SK-N-SH (cell line): ENCODE measurements at regions not wholly inside any gene's neighbourhood (a gene's known extent, or its start where the extent isn't known, plus 50 kb on each side); places are given as distances from the start of the nearest gene placed in this dataset.

Experiments used
- CTCF ChIA-PET: fragments of 300-600, 350-600 bp; formaldehyde crosslinking; extraction: SDS; loops from one replicate; lab custom pipeline; 2021; lab: Yijun Ruan, JAX
- POLR2A ChIA-PET: fragments of 350-600 bp; sonication (Branson Sonifier 250); formaldehyde crosslinking; extraction: SDS; loops from one replicate; lab custom pipeline; 2020; ENCODE audit warnings: antibody characterized with exemption, inconsistent platforms; lab: Yijun Ruan, JAX
- DNase-seq: peaks from one replicate; pipeline ENCODE4 v3.0.0; 2012
- H2AFZ ChIP-seq: fragments of 200-600 bp; sonication (generic); 2 replicates; pipeline ENCODE4 v1.8.1; 2016; ENCODE audit warnings: antibody characterized with exemption, mild to moderate bottlenecking, low read depth
- H3F3A ChIP-seq: fragments of 200-600 bp; sonication (generic); replicated peaks from 2 replicates; pipeline ENCODE3; 2016; ENCODE audit warnings: antibody characterized with exemption, mild to moderate bottlenecking; ENCODE audit not compliant: insufficient read depth
- H3K27ac ChIP-seq, 2 experiments: fragments of 200-500 bp in 1 of 2; fragments of 200-600 bp in 1 of 2; sonication (Bioruptor generic) in 1 of 2; sonication (generic), shearing (Covaris generic) in 1 of 2; 2 replicates each; pipeline versions ENCODE4 v1.5.1 to v1.6.1; 2014 to 2016; ENCODE audit warnings: low read depth in 2 of 2, inconsistent platforms in 1 of 2, low read length in 1 of 2, mild to moderate bottlenecking in 1 of 2, mixed read lengths in 1 of 2
- H3K27me3 ChIP-seq: fragments of 200-600 bp; sonication (generic), shearing (Covaris generic); 2 replicates; pipeline ENCODE4 v1.6.1; 2016; ENCODE audit warnings: mixed run types; ENCODE audit not compliant: insufficient read depth
- H3K36me3 ChIP-seq, 2 experiments: fragments of 200-500 bp in 1 of 2; fragments of 200-600 bp in 1 of 2; sonication (Bioruptor generic) in 1 of 2; sonication (generic) in 1 of 2; replicated peaks in 1 of 2; 2 replicates each; pipeline versions ENCODE3 to v1.5.1; 2014 to 2016; ENCODE audit warnings: low read length in 1 of 2, mild to moderate bottlenecking in 1 of 2; ENCODE audit not compliant: insufficient read depth in 2 of 2, control insufficient read depth in 1 of 2
- H3K4me1 ChIP-seq, 2 experiments: fragments of 200-500 bp in 1 of 2; fragments of 200-600 bp in 1 of 2; sonication (Bioruptor generic) in 1 of 2; sonication (generic), shearing (Covaris generic) in 1 of 2; 2 replicates each; pipeline versions ENCODE4 v1.5.1 to v1.6.1; 2014 to 2016; ENCODE audit warnings: low read depth in 1 of 2, low read length in 1 of 2, mixed run types in 1 of 2; ENCODE audit not compliant: insufficient read depth in 2 of 2, control insufficient read depth in 1 of 2
- H3K4me2 ChIP-seq: fragments of 200-600 bp; sonication (generic), shearing (Covaris generic); 2 replicates; pipeline ENCODE4 v1.6.1; 2017; ENCODE audit warnings: mixed run types
- H3K4me3 ChIP-seq, 2 experiments: fragments of 200-500 bp in 1 of 2; fragments of 200-600 bp in 1 of 2; sonication (Bioruptor generic) in 1 of 2; sonication (generic), shearing (Covaris generic) in 1 of 2; 2 replicates each; pipeline versions ENCODE4 v1.5.1 to v1.8.1; 2014 to 2016; ENCODE audit warnings: low read depth in 2 of 2, inconsistent platforms in 1 of 2, low read length in 1 of 2, mild to moderate bottlenecking in 1 of 2, mixed read lengths in 1 of 2, moderate library complexity in 1 of 2
- H3K79me2 ChIP-seq: fragments of 200-600 bp; sonication (generic); 2 replicates; pipeline ENCODE4 v1.8.1; 2017; ENCODE audit warnings: mild to moderate bottlenecking; ENCODE audit not compliant: insufficient read depth
- H3K9ac ChIP-seq: fragments of 200-600 bp; sonication (generic); 2 replicates; pipeline ENCODE4 v1.6.1; 2017; ENCODE audit warnings: mixed run types
- H3K9me2 ChIP-seq: fragments of 200-600 bp; sonication (generic); 2 replicates; pipeline ENCODE4 v1.6.1; 2017; ENCODE audit warnings: mixed run types
- H3K9me3 ChIP-seq: fragments of 200-600 bp; sonication (generic); 2 replicates; pipeline ENCODE4 v1.6.1; 2017; ENCODE audit warnings: mixed run types, mild to moderate bottlenecking, moderate library complexity
- H4K20me1 ChIP-seq: fragments of 200-600 bp; sonication (generic); 2 replicates; pipeline ENCODE4 v1.6.1; 2017; ENCODE audit warnings: mild to moderate bottlenecking, mixed run types; ENCODE audit not compliant: insufficient read depth
- EP300 ChIP-seq, 2 experiments: IDR thresholded peaks; 2 replicates each; pipeline versions ENCODE4 v1.4.0 to v1.6.1; 2012; ENCODE audit warnings: borderline replicate concordance in 1 of 2, low read depth in 1 of 2, low read length in 1 of 2
- FOSL2 ChIP-seq: IDR thresholded peaks from 2 replicates; pipeline ENCODE4 v1.4.0; 2012; ENCODE audit warnings: low read depth, mild to moderate bottlenecking, moderate library complexity, borderline replicate concordance
- FOXM1 ChIP-seq: IDR thresholded peaks from 2 replicates; pipeline ENCODE4 v1.4.0; 2012; ENCODE audit warnings: low read depth, mild to moderate bottlenecking
- GABPA ChIP-seq: IDR thresholded peaks from 2 replicates; pipeline ENCODE4 v1.4.0; 2012; ENCODE audit warnings: low read depth, mild to moderate bottlenecking
- GATA2 ChIP-seq: sonication (generic); formaldehyde crosslinking; IDR thresholded peaks from 2 replicates; pipeline ENCODE4 v1.5.0; 2020; ENCODE audit warnings: mild to moderate bottlenecking, missing genetic modification reagents
- PBX3 ChIP-seq: IDR thresholded peaks from 2 replicates; pipeline ENCODE4; 2012
- POLR2AphosphoS5 ChIP-seq: IDR thresholded peaks from 2 replicates; pipeline ENCODE4 v1.6.1; 2012; ENCODE audit warnings: low read depth, low read length
- RXRA ChIP-seq: IDR thresholded peaks from 2 replicates; pipeline ENCODE4 v1.4.0; 2012; ENCODE audit warnings: low read depth, mild to moderate bottlenecking, borderline replicate concordance
- SMC3 ChIP-seq: IDR thresholded peaks from 2 replicates; pipeline ENCODE4 v1.6.1; 2012; ENCODE audit warnings: low read depth, low read length, improper control_type of control experiment
- TAF1 ChIP-seq: IDR thresholded peaks from 2 replicates; pipeline ENCODE4 v1.6.1; 2012; ENCODE audit warnings: low read depth, mild to moderate bottlenecking, low read length, moderate library complexity, borderline replicate concordance
- TCF12 ChIP-seq: IDR thresholded peaks from 2 replicates; pipeline ENCODE4 v1.4.0; 2012
- TEAD4 ChIP-seq: IDR thresholded peaks from 2 replicates; pipeline ENCODE4 v1.4.0; 2012; ENCODE audit warnings: mild to moderate bottlenecking, borderline replicate concordance; ENCODE audit not compliant: insufficient read depth
- WGBS: methylation state at CpG from one replicate; pipeline ENCODE4 v1.1.6; 2017; ENCODE audit warnings: low lambda C conversion rate; 5-methylcytosine and 5-hydroxymethylcytosine counted together

- DNase-seq, result no peak
- ChIA-PET CTCF (no interaction called here), POLR2A (no interaction called here)
- H3K27me3 ChIP-seq, result no peaks in the 10 kb centered on the region
- TF ChIP-seq SMC3, result no peak
- TF ChIP-seq FOXM1, result no peak
- H3K9me3 ChIP-seq, result peaks cover 10% of the 10 kb centered on the region
- H3K4me2 ChIP-seq, result no peak overlapping the region
- no peaks in the 10 kb centered on the region for H3K9me2 ChIP-seq
- no peaks in the 10 kb centered on the region for H4K20me1 ChIP-seq
- H3K9ac ChIP-seq, result no peak overlapping the region
- no peaks in the 10 kb centered on the region for H3K79me2 ChIP-seq
- peaks cover 0 to 4% of the 10 kb centered on the region in 2 experiments for H3K36me3 ChIP-seq
- H3K4me1 ChIP-seq, result no peaks in the 10 kb centered on the region
- H3K4me3 ChIP-seq, result no peak overlapping the region
- H3K27ac ChIP-seq, result no peak overlapping the region
- H2AFZ ChIP-seq, result no peak overlapping the region
- H3F3A ChIP-seq, result no peaks in the 10 kb centered on the region
- 82% methylated on average over 1 of the region's 1 CpG for WGBS
Measured at GRCh38 chr3:109851854-109852253, 514.5 kb upstream of the DPPA4 start.

- Histone ChIP-seq H3K27me3 (no peaks in the 10 kb centered on the region), H3K9me2 (no peaks in the 10 kb centered on the region), H3K4me2 (no peak overlapping the region), H3K4me1 (no peaks in the 10 kb centered on the region), H3F3A (no peaks in the 10 kb centered on the region), H3K36me3 (peaks cover 0 to 4% of the 10 kb centered on the region in 2 experiments), H3K27ac (no peak overlapping the region; a peak in 1 of 4 replicates), H3K9me3 (peaks cover 10% of the 10 kb centered on the region), H4K20me1 (no peaks in the 10 kb centered on the region), H2AFZ (no peak overlapping the region), H3K4me3 (no peak overlapping the region), H3K9ac (no peak overlapping the region), H3K79me2 (no peaks in the 10 kb centered on the region)
- WGBS, result 73% methylated on average over 3 of the region's 3 CpGs
- TF ChIP-seq GABPA (no peak), RXRA (no peak), TAF1 (no peak)
- ChIA-PET CTCF (no interaction called here), POLR2A (no interaction called here)
- DNase-seq, result no peak
Measured at GRCh38 chr3:109852283-109852682, 514.9 kb upstream of the DPPA4 start.

- H3K9me3 ChIP-seq, result peaks cover 10% of the 10 kb centered on the region
- 6% methylated on average over 2 of the region's 2 CpGs for WGBS
- TF ChIP-seq POLR2AphosphoS5 (peak; percentile 11; the same call in 1 of the 2 replicates), GATA2 (CRISPR knock-in tag) (no peak), TCF12 (peak; percentile 47), FOXM1 (0 out of 2 replicates have a peak, but pooled peaks have one; percentile 49), EP300 (IDR thresholded peaks at IDR 0.05; ENCODE audit: borderline replicate concordance in 1 of 2, low read depth in 1 of 2, low read length in 1 of 2) (peak; percentile 27 to 62; a peak in 3 of 4 replicates), FOSL2 (no peak), TEAD4 (0 out of 2 replicates have a peak, but pooled peaks have one; percentile 17), PBX3 (peak; percentile 29)
- TF ChIP-seq, all 33 proteins: peak for 6
- Histone ChIP-seq H3K36me3 (peaks cover 0 to 4% of the 10 kb centered on the region in 2 experiments), H3K9ac (no peak overlapping the region), H3F3A (no peaks in the 10 kb centered on the region), H3K4me1 (no peaks in the 10 kb centered on the region), H4K20me1 (no peaks in the 10 kb centered on the region), H3K4me2 (no peak overlapping the region), H2AFZ (no peak overlapping the region), H3K27ac (peak overlapping the region in 1 of 2 experiments; percentile 64; a peak in 2 of 4 replicates), H3K4me3 (no peak overlapping the region), H3K9me2 (no peaks in the 10 kb centered on the region), H3K79me2 (no peaks in the 10 kb centered on the region), H3K27me3 (no peaks in the 10 kb centered on the region)
- ChIA-PET POLR2A (no interaction called here), CTCF (no interaction called here)
- no peak for DNase-seq
Measured at GRCh38 chr3:109853077-109853731, 515.9 kb upstream of the DPPA4 start.
